HG03095 (cell line): ENCODE measurements at regions not wholly inside any gene's neighbourhood (a gene's known extent, or its start where the extent isn't known, plus 50 kb on each side); places are given as distances from the start of the nearest gene placed in this dataset.

Experiments used
- ATAC-seq: cut with Tn5 transposase; IDR thresholded peaks from one replicate; pipeline ENCODE4 v1.9.1; 2021; ENCODE audit warnings: moderate library complexity; ENCODE audit not compliant: unreplicated experiment

DNA sequence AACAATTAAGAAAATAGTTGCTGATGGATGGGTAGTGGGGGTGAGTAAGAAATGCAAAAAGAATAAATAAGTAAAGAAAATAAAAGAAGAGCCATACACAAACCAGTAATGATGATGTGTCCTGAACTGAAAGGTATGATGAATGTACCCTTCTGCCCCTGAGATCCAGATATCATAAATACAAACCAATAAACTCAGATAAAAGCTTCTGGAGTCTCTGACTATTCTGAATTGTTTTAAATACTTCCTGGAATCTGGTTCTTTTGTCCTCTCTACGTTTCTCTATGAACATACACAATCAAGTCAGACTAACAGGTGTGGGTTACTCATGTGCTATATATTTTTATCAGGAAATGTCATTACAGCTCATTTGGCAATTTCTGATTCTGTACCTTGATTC, 153.4 kb downstream of the PPP1R2C start:
- no peak for ATAC-seq

GRCh38 chrX:42619068-42619467, 158.9 kb downstream of the PPP1R2C start:
- no peak for ATAC-seq

GRCh38 chrX:42616981-42617380, 161.0 kb downstream of the PPP1R2C start:
- peak; percentile 54 for ATAC-seq

GRCh38 chrX:42615161-42615563, 162.8 kb downstream of the PPP1R2C start:
- ATAC-seq, result no peak

- ATAC-seq, result no peak
Observed at GRCh38 chrX:42606591-42606990, 171.4 kb downstream of the PPP1R2C start.

- ATAC-seq, result no peak
Observed at GRCh38 chrX:42604302-42604701, 173.7 kb downstream of the PPP1R2C start.

DNA sequence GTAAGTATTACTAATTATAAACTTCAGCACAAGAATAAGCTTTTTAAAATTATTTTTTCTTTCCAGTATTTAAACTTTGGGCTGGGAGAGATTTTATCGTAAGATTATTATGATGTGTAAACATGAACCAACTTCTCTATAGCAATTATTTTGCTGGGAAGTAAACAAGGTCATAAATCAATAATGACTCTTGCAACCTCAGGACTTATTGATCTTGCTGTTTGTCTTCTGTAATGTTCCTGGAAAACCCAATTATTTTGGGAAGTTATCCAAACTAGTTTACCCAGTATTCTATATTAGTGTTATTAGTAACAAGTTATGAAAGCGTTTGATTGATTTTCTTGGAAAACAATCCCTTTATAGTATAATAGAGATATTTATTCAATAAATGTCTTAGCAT, 174.9 kb downstream of the PPP1R2C start:
- no peak for ATAC-seq

DNA sequence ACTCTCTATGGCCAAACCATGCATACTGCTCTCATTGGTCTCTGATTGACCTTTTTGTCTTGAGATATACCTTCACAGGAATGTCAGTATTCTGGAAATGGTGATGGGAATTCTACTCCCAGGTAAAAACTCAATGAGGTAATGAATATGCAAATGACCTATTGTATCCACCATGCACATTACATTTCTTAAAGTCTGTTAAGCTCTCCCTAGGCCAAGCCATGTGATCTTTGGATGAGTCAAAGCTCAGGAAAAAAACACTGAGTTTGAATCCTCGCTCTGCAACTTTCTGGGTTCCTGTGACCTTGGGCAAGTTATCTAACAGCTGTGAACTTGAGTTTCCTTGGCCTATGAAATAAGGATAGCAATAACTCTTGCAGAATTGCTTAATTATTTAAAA, 175.4 kb downstream of the PPP1R2C start:
- ATAC-seq, result no peak

- no peak for ATAC-seq
Observed at GRCh38 chrX:42602136-42602535, 175.8 kb downstream of the PPP1R2C start.

DNA sequence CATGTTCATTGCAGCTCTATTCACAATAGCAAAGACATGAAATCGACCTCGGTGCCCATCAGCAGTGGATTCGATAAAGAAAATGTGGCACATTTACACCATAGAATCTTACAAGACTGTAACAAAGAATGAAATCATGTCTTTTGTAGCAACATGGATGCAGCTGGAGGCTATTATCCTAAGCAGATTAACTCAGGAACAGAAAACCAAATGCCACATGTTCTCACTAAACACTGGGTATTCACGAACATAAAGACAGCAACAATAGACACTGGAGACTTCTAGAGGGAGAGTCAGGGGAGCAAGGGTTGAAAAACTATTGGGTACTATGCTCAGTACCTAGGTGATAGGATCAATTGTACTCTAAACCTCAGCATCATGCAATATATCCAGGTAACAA, 180.5 kb downstream of the PPP1R2C start:
- no peak for ATAC-seq

- no peak for ATAC-seq
Observed at GRCh38 chrX:42585842-42586621, 191.9 kb downstream of the PPP1R2C start.

GRCh38 chrX:42577936-42578470, 200.0 kb downstream of the PPP1R2C start:
- ATAC-seq, result no peak

- ATAC-seq, result no peak
Observed at GRCh38 chrX:42567268-42567667, 210.7 kb downstream of the PPP1R2C start.

- no peak for ATAC-seq
Observed at GRCh38 chrX:42565739-42566138, 212.2 kb downstream of the PPP1R2C start.

DNA sequence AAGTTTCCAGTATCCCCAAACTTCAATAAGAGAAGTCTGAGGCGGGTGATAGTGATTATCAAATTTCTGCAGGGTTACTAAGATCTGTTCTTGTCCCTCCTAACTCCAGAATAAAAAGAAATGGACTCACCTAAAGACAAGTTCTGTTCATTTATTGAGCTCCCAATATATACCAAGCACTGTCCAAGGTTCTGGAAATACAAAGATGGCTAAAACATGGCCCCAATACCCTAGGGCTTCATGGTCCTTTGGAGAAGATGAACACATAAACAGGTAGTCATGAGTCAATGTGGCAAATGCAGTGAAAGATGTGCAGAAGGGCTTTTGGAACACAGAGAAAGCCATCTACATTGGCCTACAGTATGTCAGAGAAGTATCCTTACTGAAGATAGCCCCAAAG, 231.2 kb downstream of the PPP1R2C start:
- ATAC-seq, result no peak

- ATAC-seq, result no peak
Observed at GRCh38 chrX:42544883-42545282, 233.1 kb downstream of the PPP1R2C start.

DNA sequence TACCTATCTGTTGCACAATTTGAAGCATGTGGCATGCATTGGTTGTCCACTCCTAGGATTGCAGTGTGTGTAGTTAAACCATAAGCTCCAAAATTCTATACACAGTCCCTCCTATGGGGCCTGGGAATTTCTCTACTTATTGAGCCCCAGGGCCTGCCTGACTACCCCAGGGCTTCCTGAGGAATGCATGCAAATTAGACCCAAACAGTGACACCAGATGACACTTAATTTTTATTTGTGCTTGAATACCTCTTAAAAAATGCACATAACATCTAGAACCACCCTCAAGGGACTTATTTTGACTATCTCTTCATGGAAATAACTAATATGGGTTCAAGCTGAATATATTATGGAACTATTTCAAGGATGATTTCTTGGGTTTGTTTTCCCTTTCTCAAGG, 236.4 kb downstream of the PPP1R2C start:
- no peak for ATAC-seq

GRCh38 chrX:42540146-42540545, 237.8 kb downstream of the PPP1R2C start:
- ATAC-seq, result no peak

DNA sequence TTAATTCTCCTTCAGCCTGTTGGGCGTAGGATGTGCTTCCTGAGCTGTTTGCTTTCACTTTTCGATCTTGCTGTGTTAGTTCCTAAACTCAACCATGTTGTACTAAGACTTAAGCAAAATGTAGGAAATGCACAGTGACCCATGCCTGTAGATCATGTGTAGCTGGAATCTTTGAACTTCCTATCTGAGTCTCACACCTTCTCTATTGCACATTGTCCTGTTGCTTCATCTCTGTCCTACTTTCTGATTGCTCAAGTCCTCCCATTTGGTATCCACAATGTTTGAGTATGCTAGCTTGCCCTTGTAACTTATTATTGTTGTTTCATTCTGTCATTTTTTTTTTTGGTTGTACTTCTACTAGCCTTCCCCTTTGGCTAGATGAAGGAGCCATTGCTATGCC, 239.6 kb downstream of the PPP1R2C start:
- ATAC-seq, result no peak

GRCh38 chrX:42536286-42536685, 241.7 kb downstream of the PPP1R2C start:
- no peak for ATAC-seq

DNA sequence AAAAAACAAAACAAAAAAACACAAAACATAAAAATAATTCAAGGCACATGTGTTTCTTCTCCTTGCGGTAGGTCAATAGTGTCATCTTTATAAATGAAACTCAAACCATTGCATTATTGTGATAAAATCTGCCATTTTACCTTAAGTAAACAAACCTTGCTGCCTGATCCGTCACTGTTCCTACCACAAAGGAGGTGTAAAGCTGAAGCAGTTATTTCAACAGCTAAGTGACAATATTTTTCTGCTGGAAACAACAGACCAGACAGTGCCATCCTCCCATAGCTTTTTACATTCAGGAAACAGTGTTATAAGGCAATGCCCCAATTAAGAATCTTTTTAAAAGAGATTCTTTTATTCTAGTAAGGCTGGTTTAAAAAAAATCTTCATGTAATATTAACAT, 242.7 kb downstream of the PPP1R2C start:
- ATAC-seq, result no peak

GRCh38 chrX:42533761-42534160, 244.2 kb downstream of the PPP1R2C start:
- no peak for ATAC-seq

GRCh38 chrX:42531441-42531840, 246.5 kb downstream of the PPP1R2C start:
- no peak for ATAC-seq
